ENCODE measurements at regions not wholly inside any gene's neighbourhood (a gene's known extent, or its start where the extent isn't known, plus 50 kb on each side); places are given as distances from the start of the nearest gene placed in this dataset.
A peak's percentile ranks its signal among the peaks of the same experiment; 100 is the strongest.

DNA sequence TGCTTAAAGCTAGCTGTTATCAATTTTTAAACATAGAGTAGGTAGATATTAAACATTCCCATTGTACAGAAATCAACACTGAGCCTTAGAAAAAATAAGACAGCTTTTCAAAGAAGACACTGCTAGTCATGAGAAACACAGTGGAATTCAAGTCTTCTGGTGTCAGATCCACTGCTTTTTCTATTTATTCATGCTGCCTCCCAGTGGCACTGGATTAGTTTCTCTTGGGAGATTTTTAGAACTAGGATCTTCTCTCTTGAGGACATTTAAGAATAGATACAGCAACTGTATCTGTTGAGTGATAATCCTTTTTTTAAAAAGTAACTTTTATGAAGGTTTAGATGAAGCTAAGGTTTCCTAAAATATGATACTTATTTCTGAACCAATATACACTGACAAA, 1635.4 kb upstream of the C9orf72 start:
- no peak overlapping the region for H3K27ac ChIP-seq
- TF ChIP-seq ZFX (IDR thresholded peaks at IDR 0.05): no peak
- TF ChIP-seq, protein P1, sequence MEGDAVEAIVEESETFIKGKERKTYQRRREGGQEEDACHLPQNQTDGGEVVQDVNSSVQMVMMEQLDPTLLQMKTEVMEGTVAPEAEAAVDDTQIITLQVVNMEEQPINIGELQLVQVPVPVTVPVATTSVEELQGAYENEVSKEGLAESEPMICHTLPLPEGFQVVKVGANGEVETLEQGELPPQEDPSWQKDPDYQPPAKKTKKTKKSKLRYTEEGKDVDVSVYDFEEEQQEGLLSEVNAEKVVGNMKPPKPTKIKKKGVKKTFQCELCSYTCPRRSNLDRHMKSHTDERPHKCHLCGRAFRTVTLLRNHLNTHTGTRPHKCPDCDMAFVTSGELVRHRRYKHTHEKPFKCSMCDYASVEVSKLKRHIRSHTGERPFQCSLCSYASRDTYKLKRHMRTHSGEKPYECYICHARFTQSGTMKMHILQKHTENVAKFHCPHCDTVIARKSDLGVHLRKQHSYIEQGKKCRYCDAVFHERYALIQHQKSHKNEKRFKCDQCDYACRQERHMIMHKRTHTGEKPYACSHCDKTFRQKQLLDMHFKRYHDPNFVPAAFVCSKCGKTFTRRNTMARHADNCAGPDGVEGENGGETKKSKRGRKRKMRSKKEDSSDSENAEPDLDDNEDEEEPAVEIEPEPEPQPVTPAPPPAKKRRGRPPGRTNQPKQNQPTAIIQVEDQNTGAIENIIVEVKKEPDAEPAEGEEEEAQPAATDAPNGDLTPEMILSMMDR (conservative IDR thresholded peaks at IDR 0.05): no peak; the same call in 1 of the 2 replicates

DNA sequence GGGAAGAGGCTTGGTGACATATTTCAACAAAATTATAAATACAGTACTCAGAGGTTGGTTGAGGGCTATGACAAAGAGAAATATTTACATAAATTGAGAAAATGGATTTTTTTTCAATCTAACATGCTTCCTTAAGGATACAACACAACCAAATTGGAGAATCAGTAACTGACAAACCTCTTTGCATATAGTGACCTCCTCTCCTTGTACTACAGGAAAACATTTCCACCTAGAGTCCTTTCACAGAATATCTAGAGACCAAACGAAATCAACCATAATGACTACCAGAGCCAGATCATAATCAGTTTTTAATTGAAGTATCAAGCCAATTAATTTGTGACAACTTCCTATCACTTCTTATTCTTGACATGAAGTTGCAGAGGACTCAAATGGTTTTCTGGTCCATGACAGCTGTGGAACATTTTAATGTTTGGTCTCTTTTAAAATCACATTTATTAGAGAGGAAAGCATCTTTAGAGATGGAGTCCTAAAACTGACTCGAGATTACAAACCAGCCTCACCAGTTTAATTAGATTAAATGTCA, 1636.5 kb upstream of the C9orf72 start:
- no peak overlapping the region for H3K27ac ChIP-seq
- no peak for TF ChIP-seq ZFX (IDR thresholded peaks at IDR 0.05)
- TF ChIP-seq, protein P1 (conservative IDR thresholded peaks at IDR 0.05): no peak

DNA sequence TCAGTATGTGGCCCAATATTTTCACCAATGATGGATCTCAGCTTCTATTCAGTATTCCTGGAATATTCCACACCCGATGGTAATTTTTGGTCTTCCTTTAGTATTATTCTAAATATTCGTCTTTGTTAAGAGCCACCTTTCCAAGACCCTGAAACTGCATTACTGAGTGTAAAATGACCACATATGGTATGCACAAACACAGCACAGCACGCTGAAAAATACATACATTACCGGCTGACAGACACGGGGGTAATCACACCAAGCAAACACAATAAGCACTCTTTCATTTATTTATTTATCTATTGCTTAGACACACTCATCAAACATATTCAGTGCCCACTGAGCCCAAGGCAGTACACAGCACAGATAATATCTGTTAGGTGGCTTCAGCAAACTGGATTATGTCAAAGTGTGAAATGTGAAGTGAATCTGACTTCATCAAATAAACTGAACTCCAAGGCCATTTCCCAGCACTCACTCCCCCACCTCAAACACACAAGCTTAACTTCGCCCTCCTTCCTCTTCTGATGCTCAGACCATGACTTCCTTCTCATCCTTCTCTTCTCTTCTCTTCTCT, 1637.8 kb upstream of the C9orf72 start:
- TF ChIP-seq, protein P1 (conservative IDR thresholded peaks at IDR 0.05): no peak
- no peak for TF ChIP-seq ZFX (IDR thresholded peaks at IDR 0.05)
- H3K27ac ChIP-seq: no peak overlapping the region

DNA sequence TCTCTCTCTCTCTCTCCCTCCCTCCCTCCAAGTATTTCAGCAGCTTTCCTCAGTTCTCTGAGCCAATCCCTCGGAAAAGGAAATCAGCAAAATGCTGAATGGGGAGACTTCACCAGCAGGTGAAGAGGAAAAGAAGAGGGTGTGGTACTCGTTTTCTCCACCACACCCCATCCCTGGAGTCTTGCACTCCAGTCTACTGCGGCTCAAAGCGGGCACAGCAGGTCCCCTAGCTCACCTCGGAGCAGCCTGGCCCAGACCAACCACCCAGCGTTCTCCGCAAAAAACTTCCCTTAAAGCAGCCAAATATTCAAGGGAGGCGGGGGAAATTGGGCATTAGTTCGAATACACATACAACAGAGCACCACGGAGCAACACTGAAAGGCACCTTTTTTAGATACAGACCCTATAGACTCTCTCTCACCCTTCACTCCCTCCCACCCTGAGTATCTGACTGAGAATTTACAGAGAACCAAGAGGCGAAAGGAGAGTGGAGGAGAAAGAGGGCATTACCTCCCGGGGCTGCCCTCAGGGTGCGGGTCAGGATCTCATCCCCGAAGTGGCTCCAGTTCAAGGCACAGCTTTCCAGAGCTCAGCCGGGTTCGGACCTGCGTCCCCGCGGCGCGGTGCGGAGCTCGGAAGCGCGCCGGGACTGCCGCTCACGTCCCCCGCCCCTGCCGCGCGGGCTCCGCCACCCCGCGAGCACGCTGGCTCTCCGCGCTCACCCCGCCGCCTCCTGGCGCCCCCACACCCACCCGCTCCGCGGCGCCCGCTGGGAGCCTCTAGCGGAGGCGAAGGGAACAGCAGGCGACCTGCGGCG, 1638.5 kb upstream of the C9orf72 start:
- no peak overlapping the region for H3K27ac ChIP-seq

DNA sequence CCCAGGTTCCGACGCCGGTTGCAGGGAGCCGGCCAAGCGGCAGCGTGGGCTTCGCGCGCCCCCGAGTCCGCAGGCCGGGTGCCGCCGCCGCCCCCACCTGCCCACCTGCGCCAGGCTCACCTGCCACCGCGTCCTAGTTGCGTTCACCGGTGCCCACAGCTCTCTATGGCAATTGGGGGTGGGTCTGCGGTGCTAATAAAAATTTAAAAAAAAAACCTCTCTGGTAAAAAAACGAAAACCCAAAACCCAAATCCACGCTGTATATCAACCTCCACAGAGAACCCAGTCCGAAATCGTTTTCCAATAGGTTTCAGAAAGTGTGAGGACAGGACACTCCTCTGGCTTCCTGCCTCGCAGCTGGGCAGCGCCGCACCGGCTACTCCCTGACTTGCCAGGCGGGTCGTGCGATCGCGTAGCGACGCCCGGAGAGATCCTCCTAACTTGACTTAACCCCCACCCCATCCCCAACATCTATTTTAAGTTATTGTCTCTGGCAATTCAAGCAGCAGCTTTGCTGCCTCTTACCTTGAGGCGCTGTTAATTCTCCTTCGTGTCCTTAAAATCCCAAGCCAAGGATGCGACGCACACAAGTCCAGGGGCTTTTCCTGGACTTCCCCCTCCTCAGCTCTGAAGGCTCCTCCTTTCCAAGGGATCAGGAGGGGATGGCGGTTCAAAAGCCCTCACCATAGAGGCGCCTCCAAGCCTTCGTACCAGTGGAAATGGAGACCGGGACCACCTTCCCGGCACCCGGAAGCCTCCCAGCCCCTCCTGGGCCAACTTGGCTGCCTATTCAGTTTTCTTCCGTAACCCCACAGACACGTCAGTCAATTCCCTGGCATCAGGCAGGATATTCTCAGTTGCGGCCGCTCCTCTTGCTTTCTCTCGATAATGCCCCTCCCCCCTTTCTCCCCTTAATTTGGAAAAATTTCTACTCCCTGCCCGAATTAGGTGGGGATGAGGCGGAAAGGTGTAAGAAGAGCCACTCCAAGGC, 1639.4 kb upstream of the C9orf72 start:
- no peak overlapping the region for H3K27ac ChIP-seq

More for the DNA sequence above, 1638.5 kb upstream of the C9orf72 start:
- TF ChIP-seq ZFX (IDR thresholded peaks at IDR 0.05): no peak
- TF ChIP-seq, protein P1 (conservative IDR thresholded peaks at IDR 0.05): peak; percentile 83

DNA sequence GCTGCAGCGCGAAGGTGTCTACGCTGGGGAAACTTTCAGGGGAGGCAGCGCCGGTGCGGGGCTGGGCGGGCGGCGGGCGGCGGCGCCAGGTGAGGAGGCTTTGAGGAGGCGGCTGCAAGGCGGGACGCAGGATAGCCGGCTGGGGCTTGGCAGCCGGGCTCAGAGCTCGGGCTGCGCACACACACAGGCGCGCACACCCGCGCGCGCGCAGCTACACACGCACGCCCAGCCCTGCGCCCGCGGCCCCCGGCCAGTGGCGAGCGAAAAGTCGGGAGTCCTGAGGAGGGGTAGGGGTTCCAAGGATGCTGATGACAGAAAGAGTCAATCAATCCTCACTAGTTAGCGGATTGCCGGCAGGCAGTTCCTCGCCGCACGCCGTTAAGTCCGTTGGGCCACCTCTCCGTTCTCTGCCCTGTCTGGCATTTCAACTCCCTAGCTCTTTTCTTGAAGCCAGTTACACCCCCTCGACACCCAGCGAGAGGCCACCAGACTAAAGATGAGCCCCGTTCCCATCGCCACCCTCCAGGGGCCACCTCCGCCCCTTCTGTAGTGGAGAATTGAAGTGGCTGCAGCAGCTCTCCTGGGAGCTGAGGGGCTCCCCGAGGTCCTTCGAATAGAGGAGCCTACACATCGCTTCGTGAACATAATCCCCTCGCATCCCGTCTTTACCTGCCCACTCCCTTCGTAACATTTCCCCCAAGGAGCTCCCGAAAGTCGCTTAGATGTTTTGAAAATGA, 1640.3 kb upstream of the C9orf72 start, which contains the start of gene LINGO2:
Gene LINGO2, minus strand, starts transcription at position 185 of the 737 bp plus-strand sequence.
- TF ChIP-seq ZFX (IDR thresholded peaks at IDR 0.05): no peak
- TF ChIP-seq, protein P1 (conservative IDR thresholded peaks at IDR 0.05): no peak
- no peak within 1 kb of the TSS for H3K27ac ChIP-seq

More for the DNA sequence above, 1639.4 kb upstream of the C9orf72 start:
- TF ChIP-seq ZFX (IDR thresholded peaks at IDR 0.05): no peak
- TF ChIP-seq, protein P1 (conservative IDR thresholded peaks at IDR 0.05): peak; percentile 65

Data from C4-2B (cell line).